ENCODE measurements at regions not wholly inside any gene's neighbourhood (a gene's known extent, or its start where the extent isn't known, plus 50 kb on each side); places are given as distances from the start of the nearest gene placed in this dataset.

GRCh38 chr9:603126-603525, 238.4 kb upstream of the DMRT1 start:
- Histone ChIP-seq H3K27me3 (ENCODE audit: control insufficient read depth, insufficient read depth, low read length) (no peaks in the 10 kb centered on the region; the same call in 1 of the 2 replicates), H3K4me1 (ENCODE audit: control insufficient read depth, insufficient read depth, low read length) (no peaks in the 10 kb centered on the region), H4K8ac (ENCODE audit: low read depth in 2 of 2, low read length in 2 of 2) (no peak overlapping the region), H3K14ac (replicated peaks; ENCODE audit: low read depth, low read length) (no peak overlapping the region), H2BK120ac (ENCODE audit: low read depth, low read length) (no peak overlapping the region), H2BK20ac (ENCODE audit: low read depth, low read length) (no peak overlapping the region), H2BK15ac (ENCODE audit: low read depth, low read length) (no peak overlapping the region), H3K9me1 (ENCODE audit: insufficient read depth, low read length) (no peaks in the 10 kb centered on the region), H4K91ac (ENCODE audit: insufficient read depth, low read depth, low read length) (no peak overlapping the region), H3K4ac (ENCODE audit: low read depth, low read length) (no peak overlapping the region), H3K4me2 (ENCODE audit: low read depth, low read length) (no peak overlapping the region), H3K27ac (ENCODE audit: insufficient read depth, low read length) (no peak overlapping the region), H3K9ac (ENCODE audit: low read depth, low read length) (no peak overlapping the region), H3K9me3 (ENCODE audit: control insufficient read depth, insufficient read depth, low read length) (no peaks in the 10 kb centered on the region), H4K20me1 (ENCODE audit: insufficient read depth, low read length) (no peaks in the 10 kb centered on the region), H3K56ac (ENCODE audit: extremely low read depth, insufficient read depth, low read length) (no peak overlapping the region), H2AFZ (replicated peaks; ENCODE audit: low read length, poor library complexity) (no peak overlapping the region), H3K4me3 (ENCODE audit: insufficient read depth, low read depth, low read length) (no peak overlapping the region), H3K36me3 (ENCODE audit: control insufficient read depth, insufficient read depth, low read length) (no peaks in the 10 kb centered on the region), H3K23ac (ENCODE audit: low read depth, low read length) (no peak overlapping the region), H3K79me1 (ENCODE audit: low read depth in 1 of 2, low read length in 2 of 2) (no peaks in the 10 kb centered on the region), H2AK9ac (replicated peaks; ENCODE audit: low read depth, low read length, poor library complexity) (no peak overlapping the region), H4K5ac (ENCODE audit: low read depth, low read length) (no peak overlapping the region), H2BK5ac (ENCODE audit: low read depth, low read length, poor library complexity, severe bottlenecking) (no peak overlapping the region), H3K18ac (ENCODE audit: low read depth, low read length) (no peak overlapping the region), H2AK5ac (ENCODE audit: low read depth, low read length) (no peak overlapping the region)
- no peak for TF ChIP-seq RCOR1 (IDR thresholded peaks at IDR 0.05; ENCODE audit: insufficient replicate concordance, low read length)
- TF ChIP-seq CEBPB (IDR thresholded peaks at IDR 0.05; ENCODE audit: low read depth, low read length): no peak
- TF ChIP-seq USF2 (IDR thresholded peaks at IDR 0.05; ENCODE audit: low read depth, low read length): no peak
- no peak for TF ChIP-seq MAZ (IDR thresholded peaks at IDR 0.05; ENCODE audit: borderline replicate concordance, low read depth, low read length)
- no peak for TF ChIP-seq RFX5 (IDR thresholded peaks at IDR 0.05; ENCODE audit: low read depth, low read length)
- TF ChIP-seq MAFK (IDR thresholded peaks at IDR 0.05; ENCODE audit: low read depth, low read length): no peak
- TF ChIP-seq CHD1 (IDR thresholded peaks at IDR 0.05; ENCODE audit: low read depth, low read length): no peak
- no peak for TF ChIP-seq NFE2L2 (IDR thresholded peaks at IDR 0.05; ENCODE audit: low read depth, low read length)
- TF ChIP-seq CTCF (conservative IDR thresholded peaks at IDR 0.05; ENCODE audit: low read depth, low read length): no peak
- no peak for TF ChIP-seq MXI1 (IDR thresholded peaks at IDR 0.05; ENCODE audit: borderline replicate concordance, low read depth, low read length)
- no peak for TF ChIP-seq SMC3 (IDR thresholded peaks at IDR 0.05; ENCODE audit: low read depth, low read length)
- TF ChIP-seq FOS (IDR thresholded peaks at IDR 0.05; ENCODE audit: low read depth, low read length): no peak
- no peak for TF ChIP-seq ELK1 (IDR thresholded peaks at IDR 0.05; ENCODE audit: borderline replicate concordance, low read depth, low read length)
- TF ChIP-seq RAD21 (IDR thresholded peaks at IDR 0.05; ENCODE audit: low read length): no peak
- TF ChIP-seq POLR2A (IDR thresholded peaks at IDR 0.05; ENCODE audit: low read depth, low read length): no peak
- no peak for TF ChIP-seq BHLHE40 (IDR thresholded peaks at IDR 0.05; ENCODE audit: low read depth, low read length)
- in situ Hi-C loops (cut with MboI; ENCODE audit: low sequenced_read_pairs) (no loop called here), intact Hi-C loops (cut with micrococcal nuclease) (no loop called here), dilution Hi-C loops (cut with HindIII; ENCODE audit: low sequenced_read_pairs, unreplicated experiment) (no loop called here)
- CTCF ChIA-PET: no interaction called here
- POLR2A ChIA-PET (ENCODE audit: unreplicated experiment): no interaction called here
- no peak for ATAC-seq (ENCODE audit: low read depth)
- WGBS, 2 experiments (ENCODE audit: extremely low coverage in 2 of 2, insufficient read length in 1 of 2): no CpG with 5 or more reads among the region's 2 CpGs
- no TSS peak for BruUV-seq (replicated peaks)
- DNase-seq: no peak

Data from IMR-90 (cell line).